DOHH2 (cell line): ENCODE measurements at regions not wholly inside any gene's neighbourhood (a gene's known extent, or its start where the extent isn't known, plus 50 kb on each side); places are given as distances from the start of the nearest gene placed in this dataset.

Experiments
- H3F3A ChIP-seq: fragments of 200-600 bp; sonication (generic), shearing (Covaris generic); 2 replicates; pipeline ENCODE4 v1.6.0; 2016; ENCODE audit warnings: antibody characterized with exemption, mild to moderate bottlenecking; ENCODE audit not compliant: control insufficient read depth, insufficient read depth
- H3K27ac ChIP-seq: fragments of 200-600 bp; sonication (generic); 2 replicates; pipeline ENCODE4 v1.5.1; 2014; ENCODE audit warnings: low read depth, mild to moderate bottlenecking, low read length, moderate library complexity
- H3K27me3 ChIP-seq: fragments of 200-600 bp; sonication (generic); 2 replicates; pipeline ENCODE4 v1.6.1; 2014; ENCODE audit warnings: mild to moderate bottlenecking, low read length, mixed read lengths; ENCODE audit not compliant: control insufficient read depth
- H3K36me3 ChIP-seq: fragments of 200-600 bp; sonication (generic); 2 replicates; pipeline ENCODE4 v1.6.1; 2014; ENCODE audit warnings: mild to moderate bottlenecking, low read length, moderate library complexity, mixed read lengths; ENCODE audit not compliant: control insufficient read depth
- H3K4me1 ChIP-seq: fragments of 200-600 bp; sonication (generic); 2 replicates; pipeline ENCODE4 v1.6.1; 2014; ENCODE audit warnings: mild to moderate bottlenecking, low read length, mixed read lengths; ENCODE audit not compliant: control insufficient read depth
- H3K4me2 ChIP-seq: fragments of 200-600 bp; sonication (generic); 2 replicates; pipeline ENCODE4 v1.6.0; 2014; ENCODE audit warnings: mild to moderate bottlenecking, low read length, moderate library complexity
- H3K4me3 ChIP-seq: fragments of 200-600 bp; sonication (generic); 2 replicates; pipeline ENCODE4 v1.5.1; 2014; ENCODE audit warnings: mild to moderate bottlenecking, low read length, mixed read lengths
- H3K79me2 ChIP-seq: fragments of 200-600 bp; sonication (generic); 2 replicates; pipeline ENCODE4 v1.6.1; 2014; ENCODE audit warnings: mild to moderate bottlenecking, low read length, mixed read lengths; ENCODE audit not compliant: control insufficient read depth
- H3K9me2 ChIP-seq: fragments of 200-600 bp; sonication (generic); replicated peaks from 2 replicates; pipeline ENCODE4 v1.6.1; 2014; ENCODE audit warnings: mild to moderate bottlenecking, low read length, mixed read lengths; ENCODE audit not compliant: control insufficient read depth
- H3K9me3 ChIP-seq: fragments of 200-600 bp; sonication (generic); 2 replicates; pipeline ENCODE4 v1.6.1; 2014; ENCODE audit warnings: antibody characterized with exemption, low read length, mixed read lengths; ENCODE audit not compliant: control insufficient read depth, insufficient read depth
- H4K20me1 ChIP-seq: fragments of 200-600 bp; sonication (generic); 2 replicates; pipeline ENCODE4 v1.6.0; 2014; ENCODE audit warnings: low read depth, mild to moderate bottlenecking, antibody characterized with exemption, low read length, moderate library complexity; ENCODE audit not compliant: control insufficient read depth, insufficient read depth
- CTCF ChIP-seq: fragments of 200-600 bp; sonication (generic); IDR thresholded peaks from one replicate; pipeline ENCODE4 v1.5.1; 2014; ENCODE audit warnings: antibody characterized with exemption, mild to moderate bottlenecking, low read depth, low read length; ENCODE audit not compliant: poor library complexity, severe bottlenecking
- EZH2phosphoT487 ChIP-seq: fragments of 200-600 bp; sonication (generic); IDR thresholded peaks from 2 replicates; pipeline ENCODE4 v1.6.1; 2017; ENCODE audit warnings: borderline replicate concordance, mild to moderate bottlenecking, antibody characterized with exemption, low read length, moderate library complexity, mixed read lengths

GRCh38 chr9:13053504-13053903 lies 226.0 kb downstream of the MPDZ start:
- no peaks in the 10 kb centered on the region for H3F3A ChIP-seq
- H3K4me3 ChIP-seq = no peak overlapping the region
- TF ChIP-seq EZH2phosphoT487 (no peak), CTCF (no peak)
- no peak overlapping the region for H3K4me2 ChIP-seq
- no peaks in the 10 kb centered on the region for H3K36me3 ChIP-seq
- H3K27me3 ChIP-seq = no peaks in the 10 kb centered on the region
- no peaks in the 10 kb centered on the region for H4K20me1 ChIP-seq
- H3K9me3 ChIP-seq = no peaks in the 10 kb centered on the region
- H3K4me1 ChIP-seq = no peaks in the 10 kb centered on the region
- no peaks in the 10 kb centered on the region for H3K79me2 ChIP-seq
- no peaks in the 10 kb centered on the region for H3K9me2 ChIP-seq
- no peak overlapping the region for H3K27ac ChIP-seq

DNA sequence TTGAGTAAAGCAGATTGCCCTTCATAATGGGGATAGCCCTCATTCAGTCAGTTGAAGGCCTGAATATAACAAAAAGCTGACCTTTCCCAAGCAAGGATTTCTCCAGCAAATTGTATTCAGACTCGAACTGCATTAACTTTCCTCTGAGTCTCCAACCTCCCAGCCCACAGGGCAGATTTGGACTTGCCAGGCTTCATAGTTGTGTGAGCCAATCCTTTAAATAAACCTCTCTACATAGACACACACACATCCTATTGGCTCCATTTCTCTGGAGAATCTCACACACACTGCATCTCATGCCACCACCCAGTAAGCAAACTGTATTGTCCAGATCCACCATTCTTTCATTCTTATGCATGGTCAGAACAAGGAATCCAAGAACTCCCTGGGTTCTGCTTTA lies 225.1 kb downstream of the MPDZ start:
- no peak overlapping the region for H3K4me3 ChIP-seq
- H3K36me3 ChIP-seq = no peaks in the 10 kb centered on the region
- H3F3A ChIP-seq = no peaks in the 10 kb centered on the region
- no peaks in the 10 kb centered on the region for H4K20me1 ChIP-seq
- H3K27me3 ChIP-seq = no peaks in the 10 kb centered on the region
- no peak overlapping the region for H3K4me2 ChIP-seq
- TF ChIP-seq EZH2phosphoT487 = no peak
- no peak for TF ChIP-seq CTCF
- H3K9me2 ChIP-seq = no peaks in the 10 kb centered on the region
- no peaks in the 10 kb centered on the region for H3K9me3 ChIP-seq
- no peak overlapping the region for H3K27ac ChIP-seq
- H3K79me2 ChIP-seq = no peaks in the 10 kb centered on the region
- no peaks in the 10 kb centered on the region for H3K4me1 ChIP-seq
